CD14-positive monocyte (primary cell): ENCODE measurements at regions not wholly inside any gene's neighbourhood (a gene's known extent, or its start where the extent isn't known, plus 50 kb on each side); places are given as distances from the start of the nearest gene placed in this dataset.
A peak's percentile ranks its signal among the peaks of the same experiment; 100 is the strongest.

Experiments
- DNase-seq, 3 donors: peaks; one replicate each; pipeline ENCODE4 v3.0.0-alpha.2; 2011 to 2022
- H2AFZ ChIP-seq: 2 replicates; pipeline ENCODE4 v1.6.0; 2012; ENCODE audit warnings: mild to moderate bottlenecking, low read depth, low read length, inconsistent platforms; ENCODE audit not compliant: insufficient read depth, poor library complexity, severe bottlenecking
- H3K27ac ChIP-seq, 2 donors: 1 replicate in 1 of 2; 2 replicates in 1 of 2; pipeline ENCODE4 v1.5.1; 2012 to 2013; ENCODE audit warnings: low read length in 2 of 2, control low read depth in 1 of 2, inconsistent platforms in 1 of 2, low read depth in 1 of 2, mild to moderate bottlenecking in 1 of 2
- H3K27me3 ChIP-seq, 2 donors: one replicate each; pipeline versions ENCODE4 v1.6.0 to v1.6.1; 2011 to 2013; ENCODE audit warnings: low read length in 2 of 2; ENCODE audit not compliant: control insufficient read depth in 2 of 2, insufficient read depth in 2 of 2
- H3K36me3 ChIP-seq, 2 donors: replicated peaks in 1 of 2; 1 replicate in 1 of 2; 2 replicates in 1 of 2; pipeline versions ENCODE4 v1.5.1 to v1.6.1; 2012 to 2013; ENCODE audit warnings: low read length in 2 of 2, control low read depth in 1 of 2, inconsistent platforms in 1 of 2, mild to moderate bottlenecking in 1 of 2; ENCODE audit not compliant: insufficient read depth in 2 of 2, control insufficient read depth in 1 of 2
- H3K4me1 ChIP-seq, 2 donors: 1 replicate in 1 of 2; 2 replicates in 1 of 2; pipeline versions ENCODE4 v1.5.1 to v1.6.1; 2012 to 2013; ENCODE audit warnings: low read length in 2 of 2, control low read depth in 1 of 2, inconsistent platforms in 1 of 2, mild to moderate bottlenecking in 1 of 2, moderate library complexity in 1 of 2; ENCODE audit not compliant: insufficient read depth in 2 of 2, control insufficient read depth in 1 of 2
- H3K4me2 ChIP-seq: replicated peaks from 2 replicates; pipeline ENCODE3; 2012; ENCODE audit warnings: low read length, moderate library complexity, mild to moderate bottlenecking; ENCODE audit not compliant: poor library complexity, severe bottlenecking; ENCODE audit errors: extremely low read depth
- H3K4me3 ChIP-seq, 3 experiments: fragments of 200-600 bp in 1 of 3; sonication (generic) in 1 of 3; replicated peaks in 1 of 3; 1 replicate in 2 of 3; 2 replicates in 1 of 3; pipeline ENCODE4 v1.5.1; 2011 to 2013; ENCODE audit warnings: low read length in 3 of 3, mild to moderate bottlenecking in 3 of 3, control low read depth in 2 of 3, low read depth in 2 of 3, inconsistent platforms in 1 of 3, moderate library complexity in 1 of 3
- H3K79me2 ChIP-seq: 2 replicates; pipeline ENCODE4 v1.6.0; 2012; ENCODE audit warnings: mild to moderate bottlenecking, control low read depth, inconsistent platforms, low read length, moderate library complexity; ENCODE audit not compliant: insufficient read depth
- H3K9ac ChIP-seq: 2 replicates; pipeline ENCODE4 v1.6.0; 2017; ENCODE audit warnings: low read length, mild to moderate bottlenecking; ENCODE audit not compliant: insufficient read depth, poor library complexity, severe bottlenecking
- H3K9me3 ChIP-seq, 2 donors: replicated peaks in 1 of 2; 1 replicate in 1 of 2; 2 replicates in 1 of 2; pipeline versions ENCODE4 v1.5.1 to v1.6.1; 2012 to 2013; ENCODE audit warnings: low read length in 2 of 2, control low read depth in 1 of 2; ENCODE audit not compliant: control insufficient read depth in 1 of 2, insufficient read depth in 1 of 2
- H4K20me1 ChIP-seq: 2 replicates; pipeline ENCODE4 v1.6.0; 2012; ENCODE audit warnings: mild to moderate bottlenecking, low read length, control low read depth, moderate library complexity; ENCODE audit not compliant: insufficient read depth
- H3K27ac Mint-ChIP-seq, 7 donors: one replicate each; pipeline ENCODE4 v1.8.0; 2020; ENCODE audit warnings: mild to moderate bottlenecking in 7 of 7, mixed read lengths in 7 of 7, moderate library complexity in 6 of 7, inconsistent platforms in 2 of 7
- H3K27me3 Mint-ChIP-seq, 3 donors: one replicate each; pipeline ENCODE4 v1.8.0; 2021 to 2022; ENCODE audit warnings: low read depth in 3 of 3, mild to moderate bottlenecking in 3 of 3, mixed read lengths in 3 of 3, moderate library complexity in 3 of 3, inconsistent platforms in 1 of 3
- H3K36me3 Mint-ChIP-seq, 2 donors: one replicate each; pipeline ENCODE4 v1.8.0; 2020; ENCODE audit warnings: mixed read lengths in 2 of 2, inconsistent platforms in 1 of 2, mild to moderate bottlenecking in 1 of 2
- H3K4me1 Mint-ChIP-seq: one replicate; pipeline ENCODE4 v1.8.0; 2020; ENCODE audit warnings: mild to moderate bottlenecking, mixed read lengths
- H3K4me3 Mint-ChIP-seq, 2 donors: one replicate each; pipeline ENCODE4 v1.8.0; 2020; ENCODE audit warnings: mild to moderate bottlenecking in 2 of 2, mixed read lengths in 2 of 2, moderate library complexity in 1 of 2
- H3K9me3 Mint-ChIP-seq, 7 donors: one replicate each; pipeline ENCODE4 v1.8.0; 2020 to 2022; ENCODE audit warnings: mixed read lengths in 7 of 7, mild to moderate bottlenecking in 6 of 7, moderate library complexity in 6 of 7, inconsistent platforms in 2 of 7
- CTCF ChIP-seq: fragments of 200-600 bp; IDR thresholded peaks from one replicate; pipeline ENCODE4 v1.8.0; 2022; ENCODE audit warnings: antibody characterized with exemption, mild to moderate bottlenecking
- WGBS: methylation state at CpG from one replicate; pipeline ENCODE4 v1.1.5; 2013; ENCODE audit warnings: missing lambda C conversion rate; ENCODE audit not compliant: insufficient coverage; 5-methylcytosine and 5-hydroxymethylcytosine counted together
- intact Hi-C, 2 donors: fragments of 100-400 bp; cut with micrococcal nuclease; formaldehyde crosslinking; loops; one replicate each; pipeline versions ENCODE4 v1.15.0 to v1.15.1; 2023

GRCh38 chr12:89895101-89895500 is 186.5 kb upstream of the ATP2B1 start:
- Histone ChIP-seq H3K4me2 (no peak overlapping the region), H3K9me3 (no peaks in the 10 kb centered on the region), H3K27me3 (no peaks in the 10 kb centered on the region), H3K4me1 (no peaks in the 10 kb centered on the region), H3K4me3 (no peak overlapping the region), H3K27ac (no peak overlapping the region), H3K36me3 (no peaks in the 10 kb centered on the region), H3K9ac (no peak overlapping the region), H2AFZ (no peak overlapping the region), H4K20me1 (no peaks in the 10 kb centered on the region), H3K79me2 (no peaks in the 10 kb centered on the region)
- TF ChIP-seq CTCF: no peak
- Mint-ChIP-seq H3K27ac (no peak overlapping the region), H3K36me3 (no peaks in the 10 kb centered on the region), H3K9me3 (peaks cover 0 to 3% (median 0%) of the 10 kb centered on the region in 7 donors), H3K27me3 (no peaks in the 10 kb centered on the region), H3K4me1 (peaks cover 4% of the 10 kb centered on the region), H3K4me3 (no peak overlapping the region)
- no CpG with 5 or more reads among the region's 5 CpGs for WGBS
- no peak for DNase-seq
- intact Hi-C loops: no loop called here

GRCh38 chr12:89893972-89894706 is 185.5 kb upstream of the ATP2B1 start:
- Histone ChIP-seq H3K27ac (no peak overlapping the region), H3K4me2 (no peak overlapping the region), H3K79me2 (no peaks in the 10 kb centered on the region), H2AFZ (no peak overlapping the region), H3K9ac (no peak overlapping the region), H3K4me3 (no peak overlapping the region), H4K20me1 (no peaks in the 10 kb centered on the region), H3K4me1 (no peaks in the 10 kb centered on the region), H3K27me3 (no peaks in the 10 kb centered on the region), H3K9me3 (no peaks in the 10 kb centered on the region), H3K36me3 (no peaks in the 10 kb centered on the region)
- Mint-ChIP-seq H3K4me1 (peaks cover 4% of the 10 kb centered on the region), H3K4me3 (no peak overlapping the region), H3K9me3 (peaks cover 0 to 3% (median 0%) of the 10 kb centered on the region in 7 donors), H3K27me3 (no peaks in the 10 kb centered on the region), H3K27ac (peak overlapping the region in 2 of 7 donors; percentile 13 to 23), H3K36me3 (no peaks in the 10 kb centered on the region)
- DNase-seq: peak in 1 of 3 donors; percentile 29
- WGBS: 100% methylated on average over 1 of the region's 1 CpG
- TF ChIP-seq CTCF: no peak
- intact Hi-C loops: no loop called here
